ENCODE measurements at regions not wholly inside any gene's neighbourhood (a gene's known extent, or its start where the extent isn't known, plus 50 kb on each side); places are given as distances from the start of the nearest gene placed in this dataset.
"Not testable (repeated sequence)": the region's sequence is repeated elsewhere in the genome, so short reads cannot be mapped to it uniquely, and the experiment has no call there.

DNA sequence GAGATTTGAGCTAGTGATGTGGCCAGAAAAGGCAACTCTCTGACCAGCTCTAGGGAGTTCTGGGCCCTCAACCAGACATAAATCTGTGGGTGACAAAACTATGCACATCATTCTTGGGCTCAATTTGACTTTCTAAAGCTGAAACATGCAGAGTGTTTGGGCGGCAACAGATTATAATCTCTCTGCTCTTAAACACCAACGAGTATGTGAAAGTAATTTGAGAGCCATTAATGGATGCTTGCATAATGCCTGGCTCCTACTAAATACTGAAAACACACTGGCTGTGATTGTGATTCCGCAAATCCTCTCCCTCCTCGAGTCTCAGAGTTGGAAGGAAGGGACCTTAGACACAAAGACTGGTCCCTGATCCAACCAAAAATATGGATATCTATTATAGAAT is 186.7 kb downstream of the UACA start:
- DNase-seq (ENCODE audit: low read depth in 2 of 2) = no peak

DNA sequence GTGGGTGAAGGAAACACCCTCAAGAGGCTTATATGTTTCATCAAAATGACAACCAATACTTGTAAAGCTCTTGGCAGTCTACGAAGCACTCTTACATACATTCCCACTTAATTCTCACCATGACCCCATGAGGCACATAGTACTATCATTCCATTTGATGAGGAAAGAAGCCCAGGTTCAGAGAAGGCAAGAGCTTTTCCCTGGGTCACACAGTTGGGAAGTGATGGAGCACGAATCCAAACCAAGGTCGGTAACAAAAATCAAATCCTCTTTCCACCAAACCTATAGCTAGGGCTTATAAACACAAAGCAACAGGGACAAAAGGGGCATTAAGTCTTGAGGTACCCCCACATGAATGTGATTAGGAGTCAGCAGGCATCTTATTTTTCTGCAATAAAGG is 187.1 kb downstream of the UACA start:
- DNase-seq (ENCODE audit: low read depth in 2 of 2) = no peak

DNA sequence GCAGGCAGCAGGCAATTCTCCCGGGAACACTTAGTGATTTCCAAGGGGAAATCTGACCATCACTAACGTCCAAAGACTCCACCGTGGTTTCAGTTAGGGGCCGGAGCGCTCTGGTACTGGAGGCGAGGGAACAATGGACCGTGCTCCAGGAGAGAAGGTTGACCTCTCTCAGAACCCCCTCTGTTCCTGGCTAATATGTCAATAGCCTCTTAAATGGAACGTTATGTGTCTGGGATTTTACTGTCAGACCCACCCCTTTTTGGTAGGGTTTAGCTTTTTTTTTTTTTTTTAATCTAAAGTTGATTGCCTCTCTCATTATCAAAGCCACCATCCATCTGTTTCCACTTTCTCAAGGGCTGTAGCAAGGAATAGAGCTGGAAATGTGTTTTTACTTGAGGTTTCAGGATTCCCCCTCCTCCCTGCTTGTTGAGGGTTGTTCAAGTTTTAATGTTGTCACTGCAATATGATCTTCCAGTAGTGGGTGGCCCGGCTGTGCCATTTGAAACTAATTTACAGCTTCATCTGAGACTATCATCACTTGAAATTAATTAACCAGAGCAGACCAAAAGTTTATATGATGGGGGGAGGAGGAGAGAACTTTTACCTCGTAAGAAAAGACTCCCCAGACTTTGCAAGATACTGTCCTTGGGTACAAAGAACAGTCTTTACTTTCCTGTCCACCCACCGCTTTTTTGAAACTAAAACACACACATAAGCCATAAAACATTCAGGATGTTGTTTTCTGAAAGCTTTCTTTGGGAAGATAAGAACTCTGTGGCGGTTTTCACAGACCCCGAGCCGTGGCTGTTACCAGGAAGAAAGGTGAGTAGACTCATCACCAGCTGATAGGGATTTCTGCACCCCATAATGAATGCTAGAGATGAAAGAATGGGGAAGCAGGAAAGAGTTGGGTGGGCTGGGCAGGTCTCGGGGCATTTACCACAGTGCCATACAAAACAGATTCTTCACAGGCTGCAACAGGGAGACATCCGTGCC is 187.8 kb downstream of the UACA start:
- DNase-seq (ENCODE audit: low read depth in 2 of 2) = no peak

DNA sequence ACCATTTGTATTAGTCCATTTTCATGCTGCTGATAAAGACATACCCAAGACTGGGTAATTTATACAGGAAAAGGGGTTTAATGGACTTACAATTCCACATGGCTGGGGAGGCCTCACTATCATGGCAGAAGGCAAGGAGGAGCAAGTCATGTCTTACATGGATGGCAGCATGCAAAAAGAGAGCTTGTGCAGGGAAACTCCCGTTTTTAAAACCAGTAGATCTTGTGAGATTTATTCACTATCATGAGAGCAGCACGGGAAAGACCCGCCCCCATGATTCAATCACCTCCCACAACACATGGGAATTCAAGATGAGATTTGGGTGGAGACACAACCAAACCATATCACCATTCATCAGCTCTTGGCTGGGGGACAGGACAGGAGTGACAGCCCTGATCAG is 189.0 kb downstream of the UACA start:
- not testable (repeated sequence) for DNase-seq (ENCODE audit: low read depth in 2 of 2)

DNA sequence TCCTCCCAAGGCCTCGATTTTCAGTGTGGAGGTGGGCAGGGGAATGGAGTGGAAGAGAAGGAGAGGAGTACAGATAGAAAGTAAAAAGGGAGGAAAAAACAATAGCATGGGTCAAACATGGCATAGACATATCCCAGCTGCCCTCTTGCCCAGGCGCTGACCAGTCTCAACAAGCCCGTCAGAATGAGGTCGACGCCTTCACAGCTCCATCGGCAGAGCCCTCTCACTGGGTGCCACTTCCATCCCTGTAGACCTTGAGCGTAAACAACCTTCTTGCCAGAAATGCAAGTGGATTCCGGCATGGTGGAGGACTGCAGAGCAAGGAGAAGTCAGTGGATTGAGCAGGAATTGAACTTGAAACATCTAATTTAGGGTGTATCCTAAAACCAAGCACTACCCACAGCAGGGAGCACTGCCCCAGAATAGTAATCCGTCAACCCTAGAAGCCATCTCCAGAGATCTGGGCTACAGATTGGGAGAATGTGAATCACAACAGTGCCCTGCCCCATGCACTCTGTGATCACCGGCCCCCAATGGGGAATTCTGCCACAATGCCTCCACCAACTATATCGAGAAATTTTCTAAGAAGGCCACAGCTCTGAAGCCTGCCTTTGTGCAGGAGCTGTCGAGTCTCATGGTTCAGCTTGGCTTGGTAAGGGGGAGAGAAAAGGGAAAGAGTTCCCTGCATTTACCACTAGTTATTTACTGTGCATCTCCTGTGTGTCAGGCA is 190.1 kb downstream of the UACA start:
- DNase-seq (ENCODE audit: low read depth in 2 of 2) = no peak

DNA sequence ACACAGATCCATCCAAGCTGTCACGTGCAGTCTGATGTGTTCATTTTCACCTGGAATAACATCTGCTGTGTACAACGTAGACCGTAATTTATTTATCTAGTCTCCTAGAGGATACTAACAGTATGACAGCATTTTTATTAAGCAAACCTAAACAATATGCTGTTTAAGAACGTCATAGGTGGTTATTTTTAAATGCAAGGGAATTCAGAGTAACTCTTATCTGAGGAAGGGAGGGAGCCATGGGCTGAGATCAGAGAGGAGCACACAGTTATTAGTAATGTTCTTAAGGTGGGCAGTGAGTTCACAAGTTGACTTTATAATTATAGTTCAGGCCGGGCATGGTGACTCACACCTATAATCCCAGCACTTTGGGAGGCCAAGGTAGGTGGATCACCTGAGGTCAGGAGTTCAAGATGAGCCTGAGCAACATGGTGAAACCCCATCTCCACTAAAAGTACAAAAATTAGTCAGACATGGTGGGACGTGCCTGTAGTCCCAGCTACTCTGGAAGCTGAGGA is 193.6 kb downstream of the UACA start:
- DNase-seq (ENCODE audit: low read depth in 2 of 2) = peak in 1 of 2 donors; percentile 9

DNA sequence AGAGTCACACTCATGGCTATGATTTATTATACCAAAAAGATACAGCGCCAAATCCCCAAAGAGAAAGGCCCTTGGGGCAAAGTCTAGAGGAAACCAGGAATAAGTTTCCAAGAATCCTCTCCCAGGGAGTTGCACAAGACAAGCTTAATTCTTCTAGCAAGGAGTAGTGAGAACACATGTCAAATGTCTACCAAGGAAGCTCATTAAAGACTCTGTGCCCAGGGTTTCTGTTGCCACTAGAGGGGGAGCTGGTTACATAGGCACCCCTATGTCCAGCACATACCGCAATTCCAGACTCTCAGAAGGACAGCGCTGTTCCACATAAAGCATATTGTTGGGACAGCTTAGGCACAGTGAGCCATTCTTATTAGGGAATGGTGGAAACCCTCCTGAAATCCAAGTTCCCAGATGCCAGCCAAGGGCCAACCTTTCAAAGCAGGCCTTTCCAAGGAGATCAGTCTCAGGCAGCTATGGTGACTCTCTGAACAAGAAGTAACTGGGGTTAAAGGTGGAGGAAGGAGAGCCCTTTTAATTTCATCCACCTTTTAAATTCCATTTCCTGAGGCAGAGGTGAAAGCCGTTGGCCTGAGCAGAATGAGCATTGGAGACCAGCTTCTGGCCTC is 194.2 kb downstream of the UACA start:
- DNase-seq (ENCODE audit: low read depth in 2 of 2) = no peak

DNA sequence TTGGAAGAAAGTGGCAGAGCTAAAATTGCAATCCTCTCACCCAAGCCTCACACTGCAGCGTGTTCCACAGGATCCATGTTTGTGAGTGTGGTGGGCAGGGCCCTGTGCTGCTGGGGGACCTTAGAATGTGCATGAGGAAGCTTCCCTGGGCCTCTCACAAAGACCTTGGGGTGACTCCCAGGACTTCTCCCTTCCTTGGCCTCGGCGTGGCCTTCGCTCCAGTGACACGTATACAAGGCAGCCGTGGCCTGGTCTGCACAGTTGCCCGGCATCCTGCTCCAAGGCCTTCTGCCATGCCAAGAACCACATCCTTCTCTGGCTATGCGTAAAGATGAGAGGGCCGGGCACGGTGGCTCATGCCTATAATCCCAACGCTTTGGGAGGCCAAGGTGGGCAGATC is 196.4 kb downstream of the UACA start:
- no peak for DNase-seq (ENCODE audit: low read depth in 2 of 2)

DNA sequence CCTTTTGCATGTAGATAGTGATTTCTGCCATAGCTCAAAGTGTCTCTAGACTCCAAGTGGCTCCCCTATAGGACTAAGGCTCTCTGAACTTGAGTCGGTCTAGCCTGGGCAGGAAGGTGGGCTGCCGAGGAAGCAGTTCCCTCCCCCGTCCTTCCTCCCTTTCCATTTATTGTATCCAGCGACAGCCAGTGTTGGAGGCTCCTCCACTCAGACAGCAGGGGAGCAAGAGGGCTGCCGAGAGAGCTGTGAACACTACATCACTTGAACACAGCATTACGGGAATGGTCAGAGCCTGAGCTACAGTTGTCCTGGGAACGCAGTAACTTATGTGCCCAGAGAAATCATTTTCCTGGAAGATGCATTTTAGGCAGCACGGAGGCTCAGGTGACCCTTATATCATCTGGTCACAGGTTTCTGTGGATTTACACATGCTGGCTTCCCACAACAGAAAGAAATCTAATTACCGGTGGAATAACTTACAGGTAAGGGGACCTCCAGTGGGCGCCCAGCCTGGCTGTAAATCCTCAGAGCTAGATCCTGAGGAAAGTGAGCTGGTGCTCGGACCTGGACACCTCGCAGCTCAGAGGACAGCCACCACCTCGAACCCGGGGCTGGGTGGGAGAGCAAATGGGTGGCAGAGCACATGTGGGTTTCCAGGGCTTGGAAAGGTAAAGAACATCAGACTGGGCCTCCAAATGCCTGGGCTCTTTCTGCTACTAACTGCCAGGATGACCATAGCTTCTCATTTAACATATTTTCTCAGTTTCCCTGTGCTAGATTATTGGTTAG is 197.1 kb downstream of the UACA start:
- DNase-seq (ENCODE audit: low read depth in 2 of 2) = no peak

DNA sequence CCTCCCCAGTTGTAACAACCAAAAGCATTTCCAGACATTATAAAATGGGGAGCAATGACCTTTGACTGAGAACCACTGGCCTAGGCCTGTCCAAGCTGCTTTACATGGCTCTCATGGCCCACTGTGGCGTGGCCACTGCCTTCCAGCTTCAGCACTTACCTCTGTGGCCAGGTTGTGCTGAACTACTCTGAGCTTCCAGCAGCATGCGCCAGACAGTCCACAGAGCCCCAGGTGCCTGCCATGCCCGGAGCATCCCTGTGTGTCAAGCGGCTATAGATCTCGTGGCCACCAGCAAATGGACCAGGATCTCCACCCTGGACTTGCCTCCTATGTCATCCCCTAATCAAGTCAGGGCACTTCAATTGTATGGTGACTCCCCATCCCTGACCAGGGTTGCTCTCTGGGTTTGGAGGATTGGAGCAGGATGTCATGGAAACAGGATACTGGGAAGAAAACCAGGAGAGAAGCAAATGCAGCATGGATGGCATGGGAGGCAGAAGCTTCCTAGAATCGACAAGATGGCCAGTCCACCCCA is 199.7 kb downstream of the UACA start:
- DNase-seq (ENCODE audit: low read depth in 2 of 2) = no peak

DNA sequence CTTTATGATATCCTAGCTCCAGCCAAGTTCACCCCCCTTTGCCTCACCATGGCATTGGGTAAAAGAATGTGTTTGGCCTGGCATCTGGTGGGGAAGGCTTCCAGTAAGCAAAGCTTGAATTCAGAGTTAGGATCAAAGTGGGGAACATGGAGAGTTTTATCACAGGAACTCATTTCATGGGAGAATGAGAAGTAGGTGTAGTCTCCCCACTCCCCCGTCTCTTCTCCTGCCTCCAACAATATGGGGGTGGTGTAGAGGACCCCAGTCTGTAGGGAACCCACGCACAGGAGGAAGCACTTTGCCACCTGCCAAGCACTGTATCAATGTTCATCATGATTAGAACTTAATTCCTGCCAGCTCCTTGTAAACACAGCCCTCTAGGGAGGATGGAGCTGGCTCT is 200.5 kb downstream of the UACA start:
- DNase-seq (ENCODE audit: low read depth in 2 of 2) = no peak

DNA sequence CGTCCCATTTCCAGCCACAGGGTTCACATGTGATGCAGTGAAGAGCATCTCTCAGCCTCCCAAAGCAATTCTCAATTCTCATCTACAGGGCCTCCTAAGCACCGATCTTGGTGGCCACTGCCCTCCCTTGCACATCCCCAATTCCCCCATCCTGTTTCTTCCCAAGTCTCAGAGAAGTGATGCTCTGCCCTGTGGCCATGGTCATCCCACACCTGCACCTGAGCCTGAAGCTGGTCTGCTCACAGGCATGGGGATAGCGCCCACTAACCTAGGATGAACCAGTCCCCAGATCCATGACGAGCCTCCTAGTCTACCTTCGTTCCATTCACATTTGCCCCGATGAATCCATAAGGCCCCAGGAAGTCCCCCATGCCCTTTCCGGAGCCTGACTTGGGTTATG is 201.5 kb downstream of the UACA start:
- no peak for DNase-seq (ENCODE audit: low read depth in 2 of 2)

DNA sequence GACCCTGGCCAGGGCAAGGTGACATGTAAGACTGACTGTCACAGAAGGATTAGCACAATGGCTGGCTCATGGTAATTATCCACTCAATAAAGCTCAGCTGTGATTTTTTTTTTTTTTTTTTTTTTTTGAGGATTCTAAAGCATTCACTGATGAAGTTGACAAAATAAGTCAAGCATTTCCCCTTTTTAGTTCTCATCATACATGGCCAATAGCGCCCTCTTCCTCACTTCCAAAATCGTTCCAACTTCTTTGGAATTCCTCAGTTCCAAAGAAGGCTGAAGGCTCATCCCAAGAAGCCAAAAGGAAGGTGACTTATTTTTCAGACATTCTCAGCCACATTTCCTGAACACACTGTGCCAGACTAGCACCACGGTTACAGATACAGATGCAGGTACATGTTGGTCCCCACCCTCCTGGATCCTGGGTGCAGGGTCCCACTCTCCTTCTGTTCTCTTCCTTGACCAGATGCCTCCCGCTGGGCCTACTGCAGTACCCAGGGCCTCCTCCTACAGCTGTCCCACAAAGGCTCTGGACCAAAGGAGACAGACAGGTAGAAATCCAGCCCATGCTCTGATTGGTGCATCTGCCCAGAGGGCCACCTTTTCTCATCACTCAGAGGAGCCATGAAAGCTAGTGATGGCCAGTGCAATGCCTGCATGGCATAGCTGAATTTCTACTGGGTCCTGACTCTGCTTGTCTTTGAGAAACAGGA is 202.6 kb downstream of the UACA start:
- no peak for DNase-seq (ENCODE audit: low read depth in 2 of 2)

DNA sequence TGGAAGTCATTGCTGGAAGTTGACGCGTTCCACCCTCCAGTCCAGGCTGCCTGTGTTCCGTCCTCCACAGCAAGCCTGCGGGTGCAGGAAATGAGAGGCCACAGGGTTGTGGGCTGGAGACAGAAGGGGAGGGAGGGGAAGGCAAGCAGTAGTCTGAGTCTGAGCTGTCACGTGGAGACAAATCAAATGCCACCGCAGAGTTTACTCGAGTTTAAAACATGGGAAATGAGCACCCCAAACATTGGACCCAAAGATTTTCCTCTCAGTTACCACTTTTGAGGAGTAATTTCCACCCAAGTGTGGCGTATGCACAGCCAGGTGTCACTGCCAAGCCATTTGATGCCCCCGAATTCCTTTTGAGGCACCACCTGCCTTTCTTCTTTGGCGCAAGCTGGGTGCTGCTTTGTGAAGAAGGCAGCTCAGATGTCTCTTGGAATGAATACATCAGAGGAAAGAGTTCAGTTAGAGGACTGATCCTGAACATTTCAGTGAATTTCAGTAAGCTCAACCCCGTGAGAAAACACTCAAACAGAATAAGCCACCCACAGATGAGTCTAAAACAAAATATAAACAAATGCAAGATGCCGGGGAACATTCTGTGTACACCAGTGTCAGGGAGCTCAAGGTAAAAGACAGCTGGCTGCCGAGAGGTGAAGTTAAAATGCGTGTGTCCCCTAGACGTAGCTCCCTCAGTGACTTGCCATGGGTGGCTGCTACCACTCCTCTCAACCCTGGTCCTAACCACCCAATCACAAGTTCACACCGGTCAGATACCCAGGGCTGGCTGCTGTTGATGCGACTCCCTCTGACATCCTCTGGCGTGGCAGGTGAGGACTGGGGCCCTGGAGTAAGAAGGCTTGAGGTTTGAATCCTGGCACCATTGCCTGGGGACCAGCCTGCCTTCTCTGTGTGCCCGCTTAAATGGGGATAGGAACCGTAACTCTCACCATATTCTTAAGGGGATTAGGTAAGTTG is 203.8 kb downstream of the UACA start:
- peak; percentile 45 to 49 for DNase-seq (ENCODE audit: low read depth in 2 of 2)

DNA sequence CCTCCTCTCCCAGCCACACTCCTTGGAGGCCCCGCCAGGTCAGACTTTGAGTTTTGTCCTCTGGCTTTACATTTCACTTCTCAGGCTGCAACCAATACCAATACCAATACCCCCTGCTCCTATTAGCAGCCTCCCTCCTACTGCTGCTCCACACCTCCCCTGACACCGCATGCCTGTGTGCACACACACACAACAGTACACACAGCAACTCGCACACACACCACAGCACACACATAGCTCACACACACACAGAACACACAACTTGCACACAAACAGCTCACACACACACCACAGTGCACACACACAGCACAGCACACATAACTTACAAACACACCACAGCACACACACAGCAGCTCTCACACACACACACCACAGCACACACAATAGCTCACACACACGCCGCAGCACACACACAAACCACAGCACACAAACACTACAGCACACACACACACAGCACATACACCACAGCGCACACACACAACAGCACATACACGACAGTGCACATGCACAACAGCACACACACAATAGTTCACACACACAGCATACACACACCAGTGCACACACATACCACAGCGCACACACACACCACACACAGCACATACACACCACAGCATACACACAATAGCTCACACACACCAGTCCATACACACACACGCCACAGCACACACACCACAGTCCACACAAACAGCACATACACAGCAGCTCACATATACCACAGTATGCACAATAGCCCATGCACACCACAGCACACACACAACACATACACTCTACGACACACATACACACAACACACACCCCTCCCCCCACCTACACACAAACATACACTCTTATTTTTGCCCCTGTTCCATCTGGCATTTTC is 204.7 kb downstream of the UACA start:
- no peak for DNase-seq (ENCODE audit: low read depth in 2 of 2)

DNA sequence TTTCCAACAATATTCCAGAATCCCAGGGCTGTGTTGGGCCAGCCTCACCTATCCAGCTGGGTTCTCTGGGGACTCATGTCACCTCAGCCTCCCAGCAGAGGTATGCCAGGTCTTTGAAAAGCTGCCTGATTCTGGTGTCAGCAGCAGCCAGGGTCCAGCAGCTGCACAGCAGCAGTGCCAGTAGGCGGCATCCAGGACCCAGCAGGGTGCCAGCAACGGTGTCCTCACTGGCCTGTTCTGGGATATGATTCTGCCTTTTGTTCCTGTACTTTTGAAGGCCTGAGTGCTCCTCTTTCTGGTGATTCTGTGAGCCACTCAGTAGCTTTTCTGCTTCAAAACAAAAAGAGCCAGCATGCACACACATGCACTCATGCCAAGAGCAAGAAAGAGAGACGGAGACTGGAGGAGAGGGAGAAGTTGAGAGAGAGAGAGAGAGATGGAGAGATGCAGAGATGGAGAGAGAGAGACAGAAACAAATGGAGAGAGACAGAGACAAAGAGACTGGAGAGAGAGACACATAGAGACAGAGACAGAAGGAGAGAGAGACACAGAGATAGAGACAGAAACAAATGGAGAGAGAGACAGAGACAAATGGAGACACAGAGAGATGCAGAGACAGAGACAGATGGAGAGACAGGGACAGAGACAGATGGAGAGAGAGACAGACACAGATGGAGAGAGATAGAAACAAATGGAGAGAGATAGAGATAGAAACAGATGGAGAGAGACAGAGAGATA is 205.7 kb downstream of the UACA start:
- DNase-seq (ENCODE audit: low read depth in 2 of 2) = no peak

DNA sequence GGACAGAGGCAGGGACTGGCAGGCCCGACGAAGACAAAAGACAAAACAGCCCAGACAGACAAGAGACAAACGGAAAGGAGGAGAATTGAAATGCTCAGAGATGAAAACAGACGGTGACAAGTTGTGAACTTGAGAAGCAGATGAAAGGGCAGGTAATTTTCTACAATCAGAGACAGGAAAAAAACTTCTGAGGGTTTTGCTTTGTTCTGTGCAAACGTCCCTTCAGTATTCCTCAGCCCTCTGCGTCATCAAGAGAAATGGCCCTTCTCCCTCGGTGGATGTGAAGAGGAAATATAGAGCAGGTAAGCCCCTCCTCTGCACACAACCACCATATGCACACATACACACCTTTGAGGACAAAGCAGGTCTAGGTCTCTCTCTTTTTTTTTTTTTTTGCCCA is 206.6 kb downstream of the UACA start:
- no peak for DNase-seq (ENCODE audit: low read depth in 2 of 2)

Measured in stimulated activated CD4-positive, alpha-beta T cell treated with anti-CD3 and anti-CD28 coated beads, Interleukin-15, amount 100 ng/mL, for 48 hours (primary cell).